ENCODE measurements at regions not wholly inside any gene's neighbourhood (a gene's known extent, or its start where the extent isn't known, plus 50 kb on each side); places are given as distances from the start of the nearest gene placed in this dataset.

- H3K4me3 ChIP-seq, result no peak overlapping the region
- peak; percentile 84 for TF ChIP-seq CTCF (IDR thresholded peaks at IDR 0.05)
- no peaks in the 10 kb centered on the region for H3K27me3 ChIP-seq
- H3K27ac ChIP-seq, result no peak overlapping the region
- intact Hi-C loops (cut with DNase I), result loop anchor here (5.0 kb wide), 1 partner anchor 193 kb away; no protein-coding TSS in a partner anchor
- DNase-seq (peak; percentile 78), ATAC-seq (peak; percentile 93)
- H3K9me3 ChIP-seq, result no peaks in the 10 kb centered on the region
- H3K36me3 ChIP-seq, result no peaks in the 10 kb centered on the region
- peaks cover 8% of the 10 kb centered on the region for H3K4me1 ChIP-seq
These were observed 227.6 kb upstream of the DMRT1 start for GRCh38 chr9:613771-614347.

GRCh38 chr9:614431-614830 lies 227.1 kb upstream of the DMRT1 start:
- Histone ChIP-seq H3K4me3 (no peak overlapping the region), H3K4me1 (peaks cover 8% of the 10 kb centered on the region), H3K27me3 (no peaks in the 10 kb centered on the region), H3K9me3 (no peaks in the 10 kb centered on the region), H3K36me3 (no peaks in the 10 kb centered on the region), H3K27ac (no peak overlapping the region)
- ATAC-seq, result peak; percentile 80
- TF ChIP-seq CTCF (IDR thresholded peaks at IDR 0.05), result no peak
- intact Hi-C loops (cut with DNase I), result loop anchor here (5.0 kb wide), 1 partner anchor 193 kb away; no protein-coding TSS in a partner anchor
- no peak for DNase-seq

GRCh38 chr9:615756-616155 lies 225.7 kb upstream of the DMRT1 start:
- Histone ChIP-seq H3K9me3 (no peaks in the 10 kb centered on the region), H3K4me3 (no peak overlapping the region), H3K4me1 (peaks cover 8% of the 10 kb centered on the region), H3K36me3 (no peaks in the 10 kb centered on the region), H3K27me3 (no peaks in the 10 kb centered on the region), H3K27ac (no peak overlapping the region)
- no peak for TF ChIP-seq CTCF (IDR thresholded peaks at IDR 0.05)
- ATAC-seq, result no peak
- DNase-seq, result no peak
- intact Hi-C loops (cut with DNase I), result loop anchor here (5.0 kb wide), 1 partner anchor 142 kb away; no protein-coding TSS in a partner anchor

GRCh38 chr9:616694-617093 lies 224.8 kb upstream of the DMRT1 start:
- H3K4me1 ChIP-seq, result peaks cover 8% of the 10 kb centered on the region
- intact Hi-C loops (cut with DNase I), result loop anchor here (5.0 kb wide), 1 partner anchor 141 kb away; no protein-coding TSS in a partner anchor
- no peak for TF ChIP-seq CTCF (IDR thresholded peaks at IDR 0.05)
- H3K27me3 ChIP-seq, result no peaks in the 10 kb centered on the region
- H3K9me3 ChIP-seq, result no peaks in the 10 kb centered on the region
- no peak overlapping the region for H3K4me3 ChIP-seq
- no peak for ATAC-seq
- H3K27ac ChIP-seq, result no peak overlapping the region
- no peaks in the 10 kb centered on the region for H3K36me3 ChIP-seq
- DNase-seq, result no peak

- Histone ChIP-seq H3K9me3 (no peaks in the 10 kb centered on the region), H3K36me3 (no peaks in the 10 kb centered on the region), H3K4me1 (peaks cover 8% of the 10 kb centered on the region), H3K27ac (no peak overlapping the region), H3K27me3 (no peaks in the 10 kb centered on the region), H3K4me3 (no peak overlapping the region)
- TF ChIP-seq CTCF (IDR thresholded peaks at IDR 0.05), result no peak
- intact Hi-C loops (cut with DNase I), result loop anchor here (5.0 kb wide), 1 partner anchor 140 kb away; no protein-coding TSS in a partner anchor
- DNase-seq (no peak), ATAC-seq (no peak)
These were observed 223.9 kb upstream of the DMRT1 start for GRCh38 chr9:617445-618085.
